ENCODE measurements at regions not wholly inside any gene's neighbourhood (a gene's known extent, or its start where the extent isn't known, plus 50 kb on each side); places are given as distances from the start of the nearest gene placed in this dataset.
"Not testable (repeated sequence)": the region's sequence is repeated elsewhere in the genome, so short reads cannot be mapped to it uniquely, and the experiment has no call there.

DNA sequence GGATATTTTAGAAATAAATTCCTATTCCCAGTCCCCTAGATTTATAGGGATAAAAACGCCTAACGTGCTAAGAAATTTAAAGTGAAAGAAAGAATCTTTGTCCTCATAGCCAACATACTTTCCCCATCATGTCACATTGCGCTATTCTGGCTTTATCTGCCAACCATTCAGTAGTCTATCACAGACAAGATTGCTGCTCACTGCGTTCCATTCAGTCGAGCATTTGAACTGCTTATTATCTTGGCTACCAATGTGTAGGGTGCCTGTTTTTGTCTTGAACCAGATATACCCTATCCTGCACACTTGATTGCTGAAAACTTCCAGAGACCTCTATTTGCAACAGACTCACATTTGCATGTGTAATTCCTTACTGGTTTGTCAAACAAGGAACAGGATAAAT, 751.5 kb downstream of the EPHA7 start:
- no peak overlapping the region for H3K27ac ChIP-seq (ENCODE audit: low read length)
- H3K4me1 ChIP-seq (ENCODE audit: insufficient read depth, low read length), result no peaks in the 10 kb centered on the region
- H3K9ac ChIP-seq (ENCODE audit: low read depth, low read length), result no peak overlapping the region
- H3K9me3 ChIP-seq (ENCODE audit: insufficient read depth, low read depth, low read length), result no peaks in the 10 kb centered on the region
- H3K36me3 ChIP-seq (ENCODE audit: insufficient read depth, low read depth, low read length), result no peaks in the 10 kb centered on the region
- H3K4me3 ChIP-seq (ENCODE audit: low read length), result no peak overlapping the region
- no peaks in the 10 kb centered on the region for H3K27me3 ChIP-seq (ENCODE audit: insufficient read depth, low read length)

DNA sequence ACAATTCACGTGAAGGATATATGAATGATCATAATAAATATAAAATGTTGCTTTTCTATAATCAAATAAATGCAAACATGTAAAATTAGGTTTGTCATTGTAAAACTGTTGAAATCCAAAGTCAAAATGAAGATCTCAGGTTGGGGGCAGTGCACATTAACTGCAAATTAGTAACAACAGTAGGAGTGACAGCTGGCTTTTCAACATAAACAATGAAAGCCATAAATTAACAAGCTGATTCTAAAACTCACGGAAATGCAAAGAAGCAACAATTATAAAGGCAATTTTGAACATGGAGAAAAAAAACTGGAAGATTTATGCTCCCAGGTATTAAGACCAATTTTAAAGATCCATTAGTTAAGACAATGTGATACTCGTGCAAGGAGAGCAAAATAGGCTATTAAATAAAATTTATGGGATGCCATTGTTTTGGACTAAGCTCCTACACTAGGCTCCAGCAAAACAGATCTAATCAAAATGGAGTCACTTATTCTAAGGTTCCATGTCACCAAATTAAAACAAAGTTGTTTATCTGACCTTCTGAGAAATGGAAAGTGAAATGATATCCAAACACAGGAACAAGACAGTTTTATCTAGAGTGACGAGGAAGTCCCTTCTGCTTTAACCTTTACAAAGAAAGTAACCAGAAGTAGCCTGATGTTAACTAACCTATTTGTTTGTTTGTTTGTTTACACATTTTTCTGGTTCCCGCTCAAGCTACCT, 770.8 kb downstream of the EPHA7 start:
- Histone ChIP-seq H3K4me1 (ENCODE audit: insufficient read depth, low read length) (no peaks in the 10 kb centered on the region), H3K9ac (ENCODE audit: low read depth, low read length) (no peak overlapping the region), H3K4me3 (ENCODE audit: low read length) (no peak overlapping the region), H3K27ac (ENCODE audit: low read length) (no peak overlapping the region), H3K9me3 (ENCODE audit: insufficient read depth, low read depth, low read length) (no peaks in the 10 kb centered on the region), H3K27me3 (ENCODE audit: insufficient read depth, low read length) (no peaks in the 10 kb centered on the region), H3K36me3 (ENCODE audit: insufficient read depth, low read depth, low read length) (no peaks in the 10 kb centered on the region)

DNA sequence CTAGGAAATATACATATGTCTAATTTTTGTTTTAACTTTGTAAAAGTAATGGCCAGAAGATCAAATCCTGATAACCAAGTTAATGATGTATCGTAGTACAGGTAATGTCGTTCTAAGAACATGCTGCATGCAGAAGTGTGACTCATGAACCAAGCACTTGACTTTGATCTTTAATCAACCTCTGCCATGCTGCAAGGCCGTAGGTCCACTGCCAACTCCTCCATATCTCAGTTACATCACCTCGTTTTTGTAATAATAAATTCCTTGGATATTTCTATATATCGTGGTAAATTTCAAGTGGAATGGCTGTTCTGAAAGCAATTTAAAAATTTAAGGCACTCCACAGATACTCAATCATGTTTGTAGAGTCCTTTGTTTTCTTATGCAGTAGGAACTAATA, 771.7 kb downstream of the EPHA7 start:
- no peaks in the 10 kb centered on the region for H3K4me1 ChIP-seq (ENCODE audit: insufficient read depth, low read length)
- H3K27ac ChIP-seq (ENCODE audit: low read length), result no peak overlapping the region
- no peak overlapping the region for H3K9ac ChIP-seq (ENCODE audit: low read depth, low read length)
- no peaks in the 10 kb centered on the region for H3K36me3 ChIP-seq (ENCODE audit: insufficient read depth, low read depth, low read length)
- H3K4me3 ChIP-seq (ENCODE audit: low read length), result no peak overlapping the region
- no peaks in the 10 kb centered on the region for H3K9me3 ChIP-seq (ENCODE audit: insufficient read depth, low read depth, low read length)
- H3K27me3 ChIP-seq (ENCODE audit: insufficient read depth, low read length), result no peaks in the 10 kb centered on the region

DNA sequence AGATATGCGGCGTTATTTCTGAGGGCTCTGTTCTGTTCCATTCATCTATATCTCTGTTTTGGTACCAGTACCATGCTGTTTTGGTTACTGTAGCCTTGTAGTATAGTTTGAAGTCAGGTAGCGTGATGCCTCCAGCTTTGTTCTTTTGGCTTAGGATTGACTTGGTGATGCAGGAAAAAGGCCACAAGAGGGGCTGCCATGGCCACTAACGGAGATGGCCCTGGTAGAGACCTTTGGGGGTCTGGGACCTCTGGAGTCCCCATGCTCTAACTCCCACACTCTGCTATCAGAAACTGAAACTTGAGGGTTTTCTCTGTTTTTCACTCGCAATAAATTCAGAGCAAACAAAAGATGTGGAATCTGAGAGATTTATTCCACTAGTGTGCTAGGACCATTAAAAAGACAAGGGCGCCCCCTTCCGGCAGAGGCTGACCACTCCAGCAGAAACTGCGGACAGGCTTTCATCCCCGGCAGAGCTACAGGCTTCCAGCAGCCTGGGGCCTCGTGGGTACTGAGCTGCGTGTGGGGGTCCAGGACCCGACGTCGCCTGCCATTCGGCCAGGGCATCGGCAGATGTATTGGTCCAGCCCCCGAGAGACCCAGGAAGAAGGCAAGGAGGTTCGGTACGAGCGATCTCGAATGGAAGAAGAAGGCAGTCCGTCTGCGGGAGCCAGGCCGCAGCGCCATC, 775.1 kb downstream of the EPHA7 start:
- not testable (repeated sequence) for H3K27ac ChIP-seq (ENCODE audit: low read length); H3K36me3 ChIP-seq (ENCODE audit: insufficient read depth, low read depth, low read length); H3K9me3 ChIP-seq (ENCODE audit: insufficient read depth, low read depth, low read length); H3K4me1 ChIP-seq (ENCODE audit: insufficient read depth, low read length); H3K27me3 ChIP-seq (ENCODE audit: insufficient read depth, low read length); H3K9ac ChIP-seq (ENCODE audit: low read depth, low read length); H3K4me3 ChIP-seq (ENCODE audit: low read length)

DNA sequence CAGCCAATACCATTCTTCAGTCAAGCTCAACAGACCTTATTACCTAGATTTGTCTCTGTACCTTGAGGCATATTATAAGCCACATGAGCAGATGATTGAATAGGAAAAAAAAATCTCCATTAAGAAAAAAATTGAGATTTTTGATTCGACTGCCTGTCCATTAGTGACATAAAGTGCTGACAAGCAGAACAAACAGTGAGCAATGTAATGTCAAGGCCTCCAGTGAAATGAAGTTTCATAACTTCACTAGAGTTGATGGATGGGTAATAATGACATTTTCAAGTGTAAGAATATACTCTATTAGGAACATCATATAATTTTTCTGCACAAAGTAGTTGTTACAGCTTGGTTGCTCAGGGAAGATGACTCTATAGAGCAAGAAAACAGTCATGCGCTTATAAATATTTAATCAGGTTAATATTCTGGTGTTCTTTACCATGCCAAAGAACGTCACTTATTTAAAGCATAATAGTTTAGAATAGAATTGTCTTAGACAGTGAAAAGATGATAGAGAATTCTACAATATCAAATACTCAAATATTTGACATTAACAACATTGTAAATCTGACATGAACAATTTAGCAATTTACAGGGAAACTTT, 783.7 kb downstream of the EPHA7 start:
- Histone ChIP-seq H3K4me3 (ENCODE audit: low read length) (no peak overlapping the region), H3K27me3 (ENCODE audit: insufficient read depth, low read length) (no peaks in the 10 kb centered on the region), H3K9me3 (ENCODE audit: insufficient read depth, low read depth, low read length) (no peaks in the 10 kb centered on the region), H3K9ac (ENCODE audit: low read depth, low read length) (no peak overlapping the region), H3K4me1 (ENCODE audit: insufficient read depth, low read length) (no peaks in the 10 kb centered on the region; the same call in 1 of the 2 replicates), H3K27ac (ENCODE audit: low read length) (no peak overlapping the region), H3K36me3 (ENCODE audit: insufficient read depth, low read depth, low read length) (no peaks in the 10 kb centered on the region)

DNA sequence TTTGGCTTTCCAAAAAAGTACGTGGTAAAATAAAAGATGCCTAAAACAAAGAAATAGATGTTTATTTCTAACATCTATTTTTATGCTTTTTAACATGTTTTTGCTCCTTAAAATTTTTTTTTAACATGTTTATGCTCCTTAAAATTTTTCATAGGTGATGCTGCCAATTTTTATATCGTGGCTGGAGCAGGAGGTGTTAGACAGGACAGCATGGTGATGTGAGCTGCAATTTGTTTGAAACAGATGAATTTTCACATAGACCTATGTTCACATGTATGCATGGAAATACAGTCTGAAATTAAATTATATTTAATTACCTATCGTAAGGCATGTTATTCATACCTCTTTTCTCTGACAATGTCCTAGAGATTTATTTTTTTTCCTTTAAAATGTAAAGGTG, 784.8 kb downstream of the EPHA7 start:
- Histone ChIP-seq H3K4me1 (ENCODE audit: insufficient read depth, low read length) (no peaks in the 10 kb centered on the region; the same call in 1 of the 2 replicates), H3K9me3 (ENCODE audit: insufficient read depth, low read depth, low read length) (no peaks in the 10 kb centered on the region), H3K4me3 (ENCODE audit: low read length) (no peak overlapping the region), H3K27ac (ENCODE audit: low read length) (no peak overlapping the region), H3K36me3 (ENCODE audit: insufficient read depth, low read depth, low read length) (no peaks in the 10 kb centered on the region), H3K9ac (ENCODE audit: low read depth, low read length) (no peak overlapping the region), H3K27me3 (ENCODE audit: insufficient read depth, low read length) (no peaks in the 10 kb centered on the region)

DNA sequence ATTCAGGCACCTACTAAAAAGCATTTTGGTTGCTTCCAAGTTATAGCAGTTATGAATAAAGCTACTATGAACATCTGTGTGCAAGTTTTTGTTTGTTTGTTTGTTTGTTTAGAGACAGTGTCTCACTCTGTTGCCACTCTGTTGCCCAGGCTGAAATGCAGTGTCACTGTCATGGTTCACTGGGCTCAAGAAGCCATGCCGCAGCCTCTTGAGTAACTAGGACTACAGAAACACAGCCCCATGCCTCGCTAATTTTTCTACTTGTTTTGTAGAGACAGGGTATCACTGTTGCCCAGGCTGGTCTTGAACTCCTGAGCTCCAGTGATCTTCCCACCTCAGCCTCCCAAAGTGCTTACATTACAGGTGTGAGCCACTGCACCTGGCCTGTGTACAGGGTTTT, 795.9 kb downstream of the EPHA7 start:
- H3K9me3 ChIP-seq (ENCODE audit: insufficient read depth, low read depth, low read length), result no peaks in the 10 kb centered on the region
- no peaks in the 10 kb centered on the region for H3K36me3 ChIP-seq (ENCODE audit: insufficient read depth, low read depth, low read length)
- H3K9ac ChIP-seq (ENCODE audit: low read depth, low read length), result no peak overlapping the region
- no peak overlapping the region for H3K27ac ChIP-seq (ENCODE audit: low read length)
- no peaks in the 10 kb centered on the region for H3K27me3 ChIP-seq (ENCODE audit: insufficient read depth, low read length)
- H3K4me1 ChIP-seq (ENCODE audit: insufficient read depth, low read length), result no peaks in the 10 kb centered on the region
- no peak overlapping the region for H3K4me3 ChIP-seq (ENCODE audit: low read length)

DNA sequence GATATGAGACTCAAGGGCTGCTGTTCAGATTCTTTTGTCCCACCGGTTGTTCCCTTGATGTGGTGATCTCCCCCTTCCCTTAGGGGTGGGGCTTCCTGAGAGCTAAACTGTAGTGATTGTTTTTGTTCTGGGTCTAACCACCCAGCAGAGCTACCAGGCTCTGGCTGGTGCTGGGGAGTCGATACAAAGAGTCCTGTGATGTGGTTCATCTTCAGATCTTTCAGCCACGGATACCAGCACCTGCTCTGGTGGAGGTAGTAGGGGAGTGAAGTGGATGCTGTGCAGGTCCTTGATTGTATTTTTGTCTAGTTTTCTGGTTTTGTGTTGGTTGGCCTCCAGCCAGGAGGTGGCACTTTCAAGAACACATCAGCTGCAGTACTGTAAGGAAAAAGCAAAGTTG, 801.6 kb downstream of the EPHA7 start:
- Histone ChIP-seq H3K4me3 (ENCODE audit: low read length) (no peak overlapping the region), H3K27ac (ENCODE audit: low read length) (no peak overlapping the region), H3K9me3 (ENCODE audit: insufficient read depth, low read depth, low read length) (no peaks in the 10 kb centered on the region)

DNA sequence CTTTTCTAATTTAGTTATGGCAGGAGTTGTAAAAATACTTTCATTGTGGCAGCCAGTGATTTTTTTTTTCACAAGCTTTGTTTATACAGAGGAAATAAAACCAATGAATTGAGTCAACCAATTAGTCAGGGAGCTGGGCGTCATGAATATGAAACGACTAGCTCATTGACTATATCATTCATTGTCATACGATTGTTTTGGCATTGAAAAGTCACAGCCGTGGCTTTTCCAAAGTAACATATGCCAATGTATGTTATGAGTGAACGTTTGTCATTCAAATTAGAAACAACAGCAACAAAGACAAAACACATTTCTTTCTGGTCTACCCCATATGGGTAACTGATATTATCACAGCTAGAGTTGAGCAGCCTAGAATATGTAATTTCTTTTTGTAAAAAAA, 810.6 kb downstream of the EPHA7 start:
- H3K27ac ChIP-seq (ENCODE audit: low read length), result no peak overlapping the region
- H3K4me1 ChIP-seq (ENCODE audit: insufficient read depth, low read length), result no peaks in the 10 kb centered on the region
- H3K4me3 ChIP-seq (ENCODE audit: low read length), result no peak overlapping the region
- H3K27me3 ChIP-seq (ENCODE audit: insufficient read depth, low read length), result no peaks in the 10 kb centered on the region
- no peaks in the 10 kb centered on the region for H3K36me3 ChIP-seq (ENCODE audit: insufficient read depth, low read depth, low read length)
- H3K9me3 ChIP-seq (ENCODE audit: insufficient read depth, low read depth, low read length), result no peaks in the 10 kb centered on the region
- no peak overlapping the region for H3K9ac ChIP-seq (ENCODE audit: low read depth, low read length)

More for the DNA sequence above, 801.6 kb downstream of the EPHA7 start:
- Histone ChIP-seq H3K27me3 (ENCODE audit: insufficient read depth, low read length) (no peaks in the 10 kb centered on the region), H3K9ac (ENCODE audit: low read depth, low read length) (no peak overlapping the region), H3K4me1 (ENCODE audit: insufficient read depth, low read length) (no peaks in the 10 kb centered on the region), H3K36me3 (ENCODE audit: insufficient read depth, low read depth, low read length) (no peaks in the 10 kb centered on the region)

DNA sequence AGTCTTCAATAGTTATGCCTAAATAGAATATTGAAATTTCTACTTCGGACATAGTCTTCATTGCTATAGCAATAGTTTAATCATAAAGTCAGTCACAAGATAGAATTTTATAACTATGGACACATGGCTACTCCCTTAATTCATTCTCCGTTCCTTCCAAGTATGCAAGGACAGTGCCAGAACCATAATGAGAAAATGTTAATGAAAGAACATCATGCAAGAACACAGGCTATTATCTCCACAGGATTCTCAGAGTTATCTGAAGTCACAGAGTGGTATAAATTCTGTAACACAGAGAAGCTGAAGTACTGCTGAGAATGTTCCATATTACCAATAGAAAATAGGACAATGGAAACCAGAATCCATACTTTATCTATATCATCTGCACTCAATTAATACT, 826.2 kb downstream of the EPHA7 start:
- H3K9ac ChIP-seq (ENCODE audit: low read depth, low read length), result no peak overlapping the region
- H3K36me3 ChIP-seq (ENCODE audit: insufficient read depth, low read depth, low read length), result no peaks in the 10 kb centered on the region
- H3K4me3 ChIP-seq (ENCODE audit: low read length), result no peak overlapping the region
- no peaks in the 10 kb centered on the region for H3K9me3 ChIP-seq (ENCODE audit: insufficient read depth, low read depth, low read length)
- H3K27me3 ChIP-seq (ENCODE audit: insufficient read depth, low read length), result no peaks in the 10 kb centered on the region
- no peaks in the 10 kb centered on the region for H3K4me1 ChIP-seq (ENCODE audit: insufficient read depth, low read length)
- H3K27ac ChIP-seq (ENCODE audit: low read length), result no peak overlapping the region

DNA sequence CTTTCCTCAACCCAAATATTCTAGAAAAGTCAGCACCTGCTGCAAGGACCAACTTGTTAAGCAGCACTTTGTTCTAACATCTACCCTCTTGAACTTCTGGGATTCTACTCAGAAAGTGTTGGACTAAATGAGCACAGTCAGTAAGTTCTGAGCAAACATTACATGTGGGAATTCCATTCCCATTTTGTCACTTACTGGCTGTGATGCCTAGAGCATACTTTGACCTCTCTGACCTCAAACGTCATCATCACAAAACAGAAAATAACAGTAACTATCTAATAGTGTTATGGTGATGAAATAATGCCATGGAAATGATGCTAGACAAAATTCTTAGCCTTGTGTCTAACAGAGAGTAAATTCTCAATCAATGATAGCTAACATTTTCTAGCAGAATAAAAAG, 829.4 kb downstream of the EPHA7 start:
- Histone ChIP-seq H3K9ac (ENCODE audit: low read depth, low read length) (no peak overlapping the region), H3K36me3 (ENCODE audit: insufficient read depth, low read depth, low read length) (no peaks in the 10 kb centered on the region), H3K27ac (ENCODE audit: low read length) (no peak overlapping the region), H3K4me1 (ENCODE audit: insufficient read depth, low read length) (no peaks in the 10 kb centered on the region), H3K9me3 (ENCODE audit: insufficient read depth, low read depth, low read length) (no peaks in the 10 kb centered on the region), H3K27me3 (ENCODE audit: insufficient read depth, low read length) (no peaks in the 10 kb centered on the region), H3K4me3 (ENCODE audit: low read length) (no peak overlapping the region)

DNA sequence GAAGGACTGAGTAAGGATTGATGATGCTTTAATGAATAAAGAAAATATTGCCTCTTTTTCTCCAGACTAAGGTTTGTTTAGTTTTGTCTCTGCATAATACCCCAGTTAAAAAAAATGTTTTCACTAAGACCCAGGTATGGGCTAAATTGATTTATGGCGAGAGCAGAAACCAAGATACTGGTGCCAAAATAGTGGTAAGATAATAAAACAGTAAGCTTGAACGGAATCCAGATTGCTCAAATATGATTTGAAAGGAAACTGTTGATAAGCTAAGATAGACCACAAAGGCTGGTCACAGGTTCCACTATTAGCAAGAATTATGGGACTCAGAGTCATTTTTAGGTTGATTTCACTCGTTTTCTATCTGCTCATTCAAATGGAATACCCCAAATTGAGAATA, 831.2 kb downstream of the EPHA7 start:
- H3K27me3 ChIP-seq (ENCODE audit: insufficient read depth, low read length), result no peaks in the 10 kb centered on the region

More for the DNA sequence above, 831.2 kb downstream of the EPHA7 start:
- no peaks in the 10 kb centered on the region for H3K4me1 ChIP-seq (ENCODE audit: insufficient read depth, low read length)
- H3K9ac ChIP-seq (ENCODE audit: low read depth, low read length), result no peak overlapping the region
- H3K4me3 ChIP-seq (ENCODE audit: low read length), result no peak overlapping the region
- H3K27ac ChIP-seq (ENCODE audit: low read length), result no peak overlapping the region
- no peaks in the 10 kb centered on the region for H3K9me3 ChIP-seq (ENCODE audit: insufficient read depth, low read depth, low read length)
- no peaks in the 10 kb centered on the region for H3K36me3 ChIP-seq (ENCODE audit: insufficient read depth, low read depth, low read length)
